SJSA1 (cell line): ENCODE measurements at regions not wholly inside any gene's neighbourhood (a gene's known extent, or its start where the extent isn't known, plus 50 kb on each side); places are given as distances from the start of the nearest gene placed in this dataset.

ENCODE experiments used
- DNase-seq, 2 experiments: peaks; one replicate each; pipeline ENCODE4 v3.0.0-alpha.2; 2015 to 2020; ENCODE audit warnings: low spot score in 2 of 2, low read depth in 1 of 2
- H3K27ac ChIP-seq: fragments of 250-450 bp; sonication (Bioruptor Pico); 2 replicates; pipeline ENCODE4 v1.5.1; 2020; ENCODE audit warnings: mild to moderate bottlenecking, moderate library complexity
- H3K27me3 ChIP-seq: fragments of 250-450 bp; sonication (Bioruptor Pico); replicated peaks from 2 replicates; pipeline ENCODE4 v1.5.1; 2020; ENCODE audit warnings: mild to moderate bottlenecking, moderate library complexity
- H3K36me3 ChIP-seq: fragments of 250-450 bp; sonication (Bioruptor Pico); 2 replicates; pipeline ENCODE4 v1.5.1; 2020; ENCODE audit warnings: mild to moderate bottlenecking
- H3K4me1 ChIP-seq: fragments of 250-450 bp; sonication (Bioruptor Pico); replicated peaks from 2 replicates; pipeline ENCODE4 v1.6.1; 2021; ENCODE audit warnings: mild to moderate bottlenecking
- H3K4me3 ChIP-seq: fragments of 250-450 bp; sonication (Bioruptor Pico); 2 replicates; pipeline ENCODE4 v1.5.1; 2020; ENCODE audit warnings: mild to moderate bottlenecking
- H3K9me3 ChIP-seq: fragments of 250-450 bp; sonication (Bioruptor Pico); replicated peaks from 2 replicates; pipeline ENCODE4 v1.5.1; 2020; ENCODE audit warnings: mild to moderate bottlenecking

- H3K4me1 ChIP-seq: no peaks in the 10 kb centered on the region
- no peak overlapping the region for H3K27ac ChIP-seq
- no peaks in the 10 kb centered on the region for H3K27me3 ChIP-seq
- no peaks in the 10 kb centered on the region for H3K36me3 ChIP-seq
- H3K9me3 ChIP-seq: no peaks in the 10 kb centered on the region
- DNase-seq: peak in 1 of 2 experiments; percentile 35
- H3K4me3 ChIP-seq: no peak overlapping the region
Observed at GRCh38 chr9:135328485-135329417, 150.8 kb upstream of the PPP1R26 start.

- H3K27ac ChIP-seq: no peak overlapping the region
- peak in 1 of 2 experiments; percentile 22 for DNase-seq
- no peak overlapping the region for H3K4me3 ChIP-seq
- H3K36me3 ChIP-seq: no peaks in the 10 kb centered on the region
- H3K9me3 ChIP-seq: no peaks in the 10 kb centered on the region
- no peaks in the 10 kb centered on the region for H3K27me3 ChIP-seq
- H3K4me1 ChIP-seq: no peaks in the 10 kb centered on the region
Observed at GRCh38 chr9:135329571-135330306, 149.8 kb upstream of the PPP1R26 start.

- Histone ChIP-seq H3K27ac (no peak overlapping the region), H3K9me3 (no peaks in the 10 kb centered on the region), H3K4me3 (no peak overlapping the region), H3K4me1 (no peaks in the 10 kb centered on the region), H3K36me3 (no peaks in the 10 kb centered on the region), H3K27me3 (no peaks in the 10 kb centered on the region)
- DNase-seq: peak in 1 of 2 experiments; percentile 28
Observed at GRCh38 chr9:135330307-135330631, 149.3 kb upstream of the PPP1R26 start.

GRCh38 chr9:135330685-135331590, 148.6 kb upstream of the PPP1R26 start:
- Histone ChIP-seq H3K27ac (no peak overlapping the region), H3K36me3 (no peaks in the 10 kb centered on the region), H3K4me1 (no peaks in the 10 kb centered on the region), H3K9me3 (no peaks in the 10 kb centered on the region), H3K27me3 (no peaks in the 10 kb centered on the region), H3K4me3 (no peak overlapping the region)
- peak in 1 of 2 experiments; percentile 23 for DNase-seq

- Histone ChIP-seq H3K4me1 (no peaks in the 10 kb centered on the region), H3K9me3 (no peaks in the 10 kb centered on the region)
- peak in 1 of 2 experiments; percentile 14 for DNase-seq
Observed at GRCh38 chr9:135332516-135332915, 147.1 kb upstream of the PPP1R26 start.

GRCh38 chr9:135332979-135333748, 146.4 kb upstream of the PPP1R26 start:
- H3K27me3 ChIP-seq: no peaks in the 10 kb centered on the region
- H3K4me1 ChIP-seq: no peaks in the 10 kb centered on the region
- no peaks in the 10 kb centered on the region for H3K36me3 ChIP-seq
- peak in 1 of 2 experiments; percentile 18 for DNase-seq
- H3K4me3 ChIP-seq: no peak overlapping the region
- no peaks in the 10 kb centered on the region for H3K9me3 ChIP-seq
- H3K27ac ChIP-seq: no peak overlapping the region

More at GRCh38 chr9:135332516-135332915, 147.1 kb upstream of the PPP1R26 start:
- Histone ChIP-seq H3K36me3 (no peaks in the 10 kb centered on the region), H3K27ac (no peak overlapping the region), H3K4me3 (no peak overlapping the region), H3K27me3 (no peaks in the 10 kb centered on the region)

GRCh38 chr9:135334953-135335460, 144.6 kb upstream of the PPP1R26 start:
- H3K27ac ChIP-seq: no peak overlapping the region
- H3K4me3 ChIP-seq: no peak overlapping the region
- no peaks in the 10 kb centered on the region for H3K4me1 ChIP-seq
- no peaks in the 10 kb centered on the region for H3K9me3 ChIP-seq
- H3K36me3 ChIP-seq: no peaks in the 10 kb centered on the region
- DNase-seq: peak in 1 of 2 experiments; percentile 26
- no peaks in the 10 kb centered on the region for H3K27me3 ChIP-seq

- no peaks in the 10 kb centered on the region for H3K9me3 ChIP-seq
- H3K4me1 ChIP-seq: no peaks in the 10 kb centered on the region
- no peak overlapping the region for H3K4me3 ChIP-seq
- peak in 1 of 2 experiments; percentile 31 for DNase-seq
- no peak overlapping the region for H3K27ac ChIP-seq
- no peaks in the 10 kb centered on the region for H3K27me3 ChIP-seq
- no peaks in the 10 kb centered on the region for H3K36me3 ChIP-seq
Observed at GRCh38 chr9:135335691-135336181, 143.8 kb upstream of the PPP1R26 start.

GRCh38 chr9:135336722-135337527, 142.7 kb upstream of the PPP1R26 start:
- Histone ChIP-seq H3K27ac (no peak overlapping the region), H3K4me3 (no peak overlapping the region), H3K27me3 (no peaks in the 10 kb centered on the region), H3K36me3 (no peaks in the 10 kb centered on the region), H3K9me3 (no peaks in the 10 kb centered on the region), H3K4me1 (no peaks in the 10 kb centered on the region)
- DNase-seq: peak in 1 of 2 experiments; percentile 15

- H3K36me3 ChIP-seq: no peaks in the 10 kb centered on the region
Observed at GRCh38 chr9:135338546-135338945, 141.0 kb upstream of the PPP1R26 start.

GRCh38 chr9:135339378-135339973, 140.1 kb upstream of the PPP1R26 start:
- no peak for DNase-seq
- Histone ChIP-seq H3K4me1 (no peaks in the 10 kb centered on the region), H3K36me3 (no peaks in the 10 kb centered on the region), H3K9me3 (no peaks in the 10 kb centered on the region), H3K4me3 (no peak overlapping the region), H3K27me3 (no peaks in the 10 kb centered on the region), H3K27ac (no peak overlapping the region)

More at GRCh38 chr9:135338546-135338945, 141.0 kb upstream of the PPP1R26 start:
- H3K27ac ChIP-seq: no peak overlapping the region
- H3K9me3 ChIP-seq: no peaks in the 10 kb centered on the region
- DNase-seq: no peak
- no peaks in the 10 kb centered on the region for H3K27me3 ChIP-seq
- no peaks in the 10 kb centered on the region for H3K4me1 ChIP-seq
- H3K4me3 ChIP-seq: no peak overlapping the region
